KMS-11 (cell line): ENCODE measurements at regions not wholly inside any gene's neighbourhood (a gene's known extent, or its start where the extent isn't known, plus 50 kb on each side); places are given as distances from the start of the nearest gene placed in this dataset.

Experiments used
- H2AFZ ChIP-seq: fragments of 200-600 bp; sonication (generic); 2 replicates; pipeline ENCODE4 v1.6.1; 2016; ENCODE audit warnings: antibody characterized with exemption, mixed run types, low read depth
- H3K27ac ChIP-seq: fragments of 200-600 bp; sonication (generic); 2 replicates; pipeline ENCODE4 v1.6.1; 2016; ENCODE audit warnings: mild to moderate bottlenecking, mixed run types
- H3K27me3 ChIP-seq: fragments of 200-600 bp; sonication (generic); 2 replicates; pipeline ENCODE4 v1.6.1; 2017; ENCODE audit warnings: mild to moderate bottlenecking, low read depth, mixed run types, moderate library complexity; ENCODE audit not compliant: insufficient read depth
- H3K36me3 ChIP-seq: fragments of 200-600 bp; sonication (generic); 2 replicates; pipeline ENCODE4 v1.6.1; 2017; ENCODE audit warnings: mild to moderate bottlenecking, mixed run types; ENCODE audit not compliant: insufficient read depth
- H3K4me1 ChIP-seq: fragments of 200-600 bp; sonication (generic); 2 replicates; pipeline ENCODE4 v1.6.1; 2016; ENCODE audit warnings: mild to moderate bottlenecking, low read depth, mixed run types; ENCODE audit not compliant: poor library complexity, severe bottlenecking
- H3K4me2 ChIP-seq: fragments of 200-600 bp; sonication (generic); 2 replicates; pipeline ENCODE4 v1.7.0; 2016; ENCODE audit warnings: mild to moderate bottlenecking, mixed run types
- H3K4me3 ChIP-seq: fragments of 200-600 bp; sonication (generic); IDR thresholded peaks from 2 replicates; pipeline ENCODE4 v1.6.1; 2017; ENCODE audit warnings: low read depth, low read length, mixed read lengths; ENCODE audit not compliant: insufficient read depth
- H3K79me2 ChIP-seq: fragments of 200-600 bp; sonication (generic); 2 replicates; pipeline ENCODE4 v1.6.1; 2016; ENCODE audit warnings: low read depth, mixed run types; ENCODE audit not compliant: insufficient read depth
- H3K9ac ChIP-seq: fragments of 200-600 bp; sonication (generic); 2 replicates; pipeline ENCODE4 v1.6.1; 2016; ENCODE audit warnings: mild to moderate bottlenecking, mixed run types
- H4K20me1 ChIP-seq: fragments of 200-600 bp; sonication (generic); 2 replicates; pipeline ENCODE4 v1.6.1; 2016; ENCODE audit warnings: mild to moderate bottlenecking, mixed run types; ENCODE audit not compliant: insufficient read depth
- CTCF ChIP-seq: fragments of 200-600 bp; sonication (generic); conservative IDR thresholded peaks from 2 replicates; pipeline ENCODE4 v1.6.1; 2017; ENCODE audit warnings: low read depth, mild to moderate bottlenecking, antibody characterized with exemption, low read length, moderate library complexity, mixed read lengths

- peaks cover 3% of the 10 kb centered on the region for H3K4me1 ChIP-seq
- no peaks in the 10 kb centered on the region for H3K27me3 ChIP-seq
- H3K36me3 ChIP-seq, result no peaks in the 10 kb centered on the region
- TF ChIP-seq CTCF, result no peak
- H4K20me1 ChIP-seq, result no peaks in the 10 kb centered on the region
- H3K9ac ChIP-seq, result no peak overlapping the region
- no peak overlapping the region for H2AFZ ChIP-seq
- no peak overlapping the region for H3K27ac ChIP-seq
- no peak overlapping the region for H3K4me2 ChIP-seq
- no peak overlapping the region for H3K4me3 ChIP-seq
- no peaks in the 10 kb centered on the region for H3K79me2 ChIP-seq
These were observed 100.3 kb upstream of the EXOC2 start for GRCh38 chr6:793261-793660.

GRCh38 chr6:792662-793061 is 99.7 kb upstream of the EXOC2 start:
- TF ChIP-seq CTCF, result no peak
- no peak overlapping the region for H2AFZ ChIP-seq
- H3K27ac ChIP-seq, result no peak overlapping the region
- H3K9ac ChIP-seq, result no peak overlapping the region
- H3K27me3 ChIP-seq, result no peaks in the 10 kb centered on the region
- H3K4me3 ChIP-seq, result no peak overlapping the region
- no peaks in the 10 kb centered on the region for H3K79me2 ChIP-seq
- no peaks in the 10 kb centered on the region for H3K36me3 ChIP-seq
- H3K4me2 ChIP-seq, result no peak overlapping the region
- H3K4me1 ChIP-seq, result peaks cover 3% of the 10 kb centered on the region
- no peaks in the 10 kb centered on the region for H4K20me1 ChIP-seq

- H3K4me2 ChIP-seq, result no peak overlapping the region
- TF ChIP-seq CTCF, result no peak
- no peaks in the 10 kb centered on the region for H3K79me2 ChIP-seq
- no peak overlapping the region for H3K9ac ChIP-seq
- H3K4me3 ChIP-seq, result no peak overlapping the region
- no peak overlapping the region for H3K27ac ChIP-seq
- H3K4me1 ChIP-seq, result no peaks in the 10 kb centered on the region
- H2AFZ ChIP-seq, result no peak overlapping the region
- H3K36me3 ChIP-seq, result no peaks in the 10 kb centered on the region
- H3K27me3 ChIP-seq, result no peaks in the 10 kb centered on the region
- no peaks in the 10 kb centered on the region for H4K20me1 ChIP-seq
These were observed 95.1 kb upstream of the EXOC2 start for GRCh38 chr6:788058-788457.

GRCh38 chr6:786946-787763 is 94.2 kb upstream of the EXOC2 start:
- H3K36me3 ChIP-seq, result no peaks in the 10 kb centered on the region
- TF ChIP-seq CTCF, result peak; percentile 75

More at GRCh38 chr6:786946-787763, 94.2 kb upstream of the EXOC2 start:
- no peaks in the 10 kb centered on the region for H4K20me1 ChIP-seq
- no peak overlapping the region for H2AFZ ChIP-seq
- no peak overlapping the region for H3K4me3 ChIP-seq
- no peak overlapping the region for H3K27ac ChIP-seq
- no peak overlapping the region for H3K9ac ChIP-seq
- no peak overlapping the region for H3K4me2 ChIP-seq
- H3K4me1 ChIP-seq, result no peaks in the 10 kb centered on the region
- H3K79me2 ChIP-seq, result no peaks in the 10 kb centered on the region
- no peaks in the 10 kb centered on the region for H3K27me3 ChIP-seq
